HepG2 (cell line): ENCODE measurements at regions not wholly inside any gene's neighbourhood (a gene's known extent, or its start where the extent isn't known, plus 50 kb on each side); places are given as distances from the start of the nearest gene placed in this dataset.

ENCODE experiments used
- ATF5 ChIP-seq: sonication (generic); formaldehyde crosslinking; IDR thresholded peaks from 2 replicates; pipeline ENCODE4 v1.4.0; 2020; ENCODE audit warnings: mild to moderate bottlenecking, low read depth, missing genetic modification reagents
- CEBPG ChIP-seq: IDR thresholded peaks from 2 replicates; pipeline ENCODE4 v1.6.1; 2016
- FOXP4 ChIP-seq: sonication (generic); formaldehyde crosslinking; IDR thresholded peaks from 2 replicates; pipeline ENCODE4 v1.4.0; 2020; ENCODE audit warnings: missing genetic modification reagents
- HMG20B ChIP-seq: conservative IDR thresholded peaks from 2 replicates; pipeline ENCODE4 v1.6.1; 2016; ENCODE audit warnings: missing genetic modification reagents, missing compliant biosample characterization
- KLF9 ChIP-seq: IDR thresholded peaks from 2 replicates; pipeline ENCODE4 v1.6.1; 2016; ENCODE audit warnings: low read depth
- LRRFIP1 ChIP-seq: sonication (generic); formaldehyde crosslinking; conservative IDR thresholded peaks from 2 replicates; pipeline ENCODE4 v1.4.0; 2020; ENCODE audit warnings: missing genetic modification reagents
- MED13 ChIP-seq: sonication (generic); formaldehyde crosslinking; IDR thresholded peaks from 2 replicates; pipeline ENCODE4 v1.5.0; 2020; ENCODE audit warnings: missing genetic modification reagents
- SMC3 ChIP-seq: IDR thresholded peaks from 2 replicates; pipeline ENCODE4 v1.6.1; 2011; ENCODE audit warnings: low read length, improper control_type of control experiment
- STAG1 ChIP-seq: sonication (generic); formaldehyde crosslinking; IDR thresholded peaks from 2 replicates; pipeline ENCODE4 v1.4.0; 2020; ENCODE audit warnings: missing genetic modification reagents
- TEAD3 ChIP-seq: optimal IDR thresholded peaks from 2 replicates; pipeline ENCODE3; 2016; ENCODE audit warnings: borderline replicate concordance
- TP53 ChIP-seq: sonication (generic); formaldehyde crosslinking; conservative IDR thresholded peaks from 2 replicates; pipeline ENCODE4 v1.4.0; 2020; ENCODE audit warnings: missing genetic modification reagents
- USF2 ChIP-seq, 2 experiments: sonication (generic) in 1 of 2; formaldehyde crosslinking in 1 of 2; IDR thresholded peaks; 2 replicates each; pipeline versions ENCODE4 v1.5.1 to v1.6.1; 2011 to 2020; ENCODE audit warnings: borderline replicate concordance in 1 of 2, low read depth in 1 of 2, low read length in 1 of 2, mild to moderate bottlenecking in 1 of 2, missing genetic modification reagents in 1 of 2, moderate library complexity in 1 of 2
- ZNF143 ChIP-seq: sonication (generic); formaldehyde crosslinking; IDR thresholded peaks from 2 replicates; pipeline ENCODE4 v1.4.0; 2020; ENCODE audit warnings: missing genetic modification reagents
- ZNF652 ChIP-seq: IDR thresholded peaks from 2 replicates; pipeline ENCODE4 v1.6.1; 2016; ENCODE audit warnings: low read depth, borderline replicate concordance

GRCh38 chr5:57779383-57780223 lies 297.0 kb upstream of the ACTBL2 start (continued):
- no peak for TF ChIP-seq USF2 (IDR thresholded peaks at IDR 0.05; ENCODE audit: low read depth, low read length)
- TF ChIP-seq USF2 (CRISPR knock-in tag; IDR thresholded peaks at IDR 0.05; ENCODE audit: borderline replicate concordance), result no peak
- peak; percentile 79 for TF ChIP-seq STAG1 (CRISPR knock-in tag)
- no peak for TF ChIP-seq LRRFIP1 (CRISPR knock-in tag)
- TF ChIP-seq TEAD3 (CRISPR knock-in tag), result peak; percentile 30
- no peak for TF ChIP-seq ZNF143 (CRISPR knock-in tag)
- TF ChIP-seq SMC3, result peak; percentile 48; the same call in 1 of the 2 replicates
- TF ChIP-seq KLF9, result no peak
- no peak for TF ChIP-seq MED13 (CRISPR knock-in tag)
- TF ChIP-seq TP53, result no peak
- no peak for TF ChIP-seq HMG20B
- TF ChIP-seq FOXP4 (CRISPR knock-in tag), result no peak
- TF ChIP-seq ZNF652 (CRISPR knock-in tag), result no peak
- TF ChIP-seq CEBPG, result no peak
- no peak for TF ChIP-seq ATF5 (CRISPR knock-in tag)
